ENCODE measurements at regions not wholly inside any gene's neighbourhood (a gene's known extent, or its start where the extent isn't known, plus 50 kb on each side); places are given as distances from the start of the nearest gene placed in this dataset.
A peak's percentile ranks its signal among the peaks of the same experiment; 100 is the strongest.
"Not testable (repeated sequence)": the region's sequence is repeated elsewhere in the genome, so short reads cannot be mapped to it uniquely, and the experiment has no call there.

GRCh38 chr12:127983213-127983791, 283.7 kb upstream of the TMEM132C start:
- not testable (repeated sequence) for DNase-seq

GRCh38 chr12:127984386-127985055, 282.4 kb upstream of the TMEM132C start:
- DNase-seq = no peak

- DNase-seq = peak; percentile 53
Observed at GRCh38 chr12:127987199-127987901, 279.6 kb upstream of the TMEM132C start.

- no peak for DNase-seq
Observed at GRCh38 chr12:127991485-127991884, 275.5 kb upstream of the TMEM132C start.

- DNase-seq = no peak
Observed at GRCh38 chr12:127998988-127999387, 268.0 kb upstream of the TMEM132C start.

- DNase-seq = no peak
Observed at GRCh38 chr12:128004383-128004938, 262.5 kb upstream of the TMEM132C start.

GRCh38 chr12:128007250-128007649, 259.7 kb upstream of the TMEM132C start:
- no peak for DNase-seq

GRCh38 chr12:128008341-128008740, 258.6 kb upstream of the TMEM132C start:
- DNase-seq = no peak

- no peak for DNase-seq
Observed at GRCh38 chr12:128009108-128009507, 257.9 kb upstream of the TMEM132C start.

GRCh38 chr12:128012110-128012509, 254.9 kb upstream of the TMEM132C start:
- DNase-seq = no peak

- DNase-seq = no peak
Observed at GRCh38 chr12:128015276-128015675, 251.7 kb upstream of the TMEM132C start.

- DNase-seq = no peak
Observed at GRCh38 chr12:128018067-128018466, 248.9 kb upstream of the TMEM132C start.

GRCh38 chr12:128019996-128020544, 246.9 kb upstream of the TMEM132C start:
- no peak for DNase-seq

- no peak for DNase-seq
Observed at GRCh38 chr12:128021561-128021960, 245.4 kb upstream of the TMEM132C start.

- no peak for DNase-seq
Observed at GRCh38 chr12:128025589-128026245, 241.3 kb upstream of the TMEM132C start.

GRCh38 chr12:128026696-128027574, 240.0 kb upstream of the TMEM132C start:
- DNase-seq = no peak

- no peak for DNase-seq
Observed at GRCh38 chr12:128033473-128033872, 233.5 kb upstream of the TMEM132C start.

GRCh38 chr12:128040971-128041370, 226.0 kb upstream of the TMEM132C start:
- DNase-seq = no peak

GRCh38 chr12:128042283-128042682, 224.7 kb upstream of the TMEM132C start:
- not testable (repeated sequence) for DNase-seq

- no peak for DNase-seq
Observed at GRCh38 chr12:128042825-128043224, 224.1 kb upstream of the TMEM132C start.

- DNase-seq = no peak
Observed at GRCh38 chr12:128043317-128043716, 223.7 kb upstream of the TMEM132C start.

Measured in GOT3 (cell line).